ENCODE measurements at regions not wholly inside any gene's neighbourhood (a gene's known extent, or its start where the extent isn't known, plus 50 kb on each side); places are given as distances from the start of the nearest gene placed in this dataset.
"Not testable (repeated sequence)": the region's sequence is repeated elsewhere in the genome, so short reads cannot be mapped to it uniquely, and the experiment has no call there.

DNA sequence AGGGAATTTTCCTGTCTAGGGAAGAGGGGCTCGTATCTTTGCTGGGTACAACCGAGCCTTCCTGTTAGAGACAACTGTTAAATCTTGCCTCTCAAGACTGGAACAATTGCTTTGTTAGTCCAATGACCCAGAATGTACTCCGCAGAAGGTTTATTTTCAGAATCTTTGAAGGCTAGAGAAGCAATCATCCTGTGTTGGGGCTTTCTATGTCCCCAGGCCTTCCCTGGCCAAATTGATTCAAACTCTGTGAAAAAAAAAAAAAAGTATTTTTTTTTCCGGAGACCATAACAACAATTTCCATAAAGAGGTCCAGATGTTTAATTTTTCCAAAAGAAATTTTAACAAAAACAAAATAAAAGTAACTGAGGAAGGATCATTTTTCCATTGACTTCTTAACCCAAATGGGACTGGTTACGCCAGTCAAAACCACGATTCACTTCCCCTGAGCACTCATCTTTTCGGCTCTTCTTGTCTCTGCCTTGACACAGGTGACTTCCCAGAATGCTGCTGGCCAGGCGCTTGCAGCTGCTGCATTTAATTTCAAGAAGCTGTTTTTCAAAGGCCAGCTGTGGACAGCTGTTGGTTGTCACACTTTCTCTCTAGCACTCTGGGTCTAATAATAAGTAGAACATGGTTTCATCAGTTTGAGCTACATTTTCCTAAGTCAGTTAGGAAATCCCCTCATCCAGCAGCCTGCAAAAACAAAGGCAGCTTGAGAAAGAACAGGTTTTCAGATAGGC, 81.6 kb upstream of the MANSC4 start:
- DNase-seq: no peak

DNA sequence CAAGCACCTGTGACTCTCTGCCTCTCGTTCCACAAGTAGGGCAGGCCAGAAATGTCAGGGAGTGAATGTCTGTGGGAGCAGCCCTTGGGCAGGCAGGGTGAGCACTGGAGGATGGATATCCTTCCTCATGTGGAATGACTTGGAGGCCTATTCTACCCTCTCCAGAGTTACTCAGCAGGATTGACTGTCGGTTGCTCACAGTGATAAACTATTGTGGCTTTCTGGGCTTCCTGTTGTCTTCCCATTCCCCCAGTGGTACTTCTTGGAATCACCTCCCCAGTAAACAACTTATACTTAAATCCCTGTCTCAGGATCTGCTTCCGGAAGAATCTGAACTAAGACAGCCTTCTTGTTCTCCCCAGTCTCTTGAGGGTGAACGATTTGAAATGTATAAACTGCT, 79.6 kb upstream of the MANSC4 start:
- no peak for DNase-seq

DNA sequence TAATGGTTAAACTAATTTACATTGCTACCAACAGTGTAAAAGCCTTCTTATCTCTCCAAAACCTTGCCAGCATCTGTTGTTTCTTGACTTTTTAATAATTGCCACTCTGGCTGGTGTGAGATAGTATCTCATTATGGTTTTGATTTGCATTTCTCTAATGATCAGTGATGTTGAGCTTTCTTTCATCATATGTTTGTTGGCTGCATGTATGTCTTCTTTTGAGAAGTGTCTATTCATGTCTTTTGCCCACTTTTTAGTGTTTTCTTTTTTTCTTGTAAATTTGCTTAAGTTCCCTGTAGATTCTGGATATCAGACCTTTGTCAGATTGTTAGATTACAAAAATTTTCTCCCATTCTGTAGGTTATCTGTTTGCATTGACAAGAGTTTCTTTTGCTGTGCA, 77.0 kb upstream of the MANSC4 start:
- DNase-seq: not testable (repeated sequence)

DNA sequence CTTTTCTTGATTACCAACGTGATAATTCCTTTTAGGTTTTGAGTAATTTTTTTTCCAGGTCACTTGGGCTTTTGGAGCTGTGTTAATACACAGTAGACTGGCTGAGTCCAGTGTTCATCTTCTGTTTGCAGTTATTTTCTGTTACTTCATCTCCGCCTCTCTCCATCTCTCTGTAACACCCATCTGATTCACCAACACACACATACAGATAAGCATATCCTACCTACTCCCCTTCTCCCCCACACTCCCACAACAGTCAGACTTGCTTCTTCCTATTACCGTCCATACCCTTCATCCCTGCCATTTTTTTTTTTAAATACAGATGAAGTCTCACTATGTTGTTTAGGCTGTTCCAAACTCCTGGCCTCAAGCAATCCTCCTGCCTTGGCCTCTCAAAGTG, 72.7 kb upstream of the MANSC4 start:
- DNase-seq: no peak
